Panc1 (cell line): ENCODE measurements at regions not wholly inside any gene's neighbourhood (a gene's known extent, or its start where the extent isn't known, plus 50 kb on each side); places are given as distances from the start of the nearest gene placed in this dataset.

Experiments
- ATAC-seq: fragments of 200-7000 bp; cut with Tn5 transposase; 2 replicates; pipeline ENCODE4 v1.9.1; 2020; ENCODE audit warnings: mild to moderate bottlenecking, moderate library complexity
- BruUV-seq: library from RNA; stranded (reverse); fragments of 400-500 nt; replicated peaks from 2 replicates; lab custom pipeline; 2021; lab: Mats Ljungman, UMichigan
- CTCF ChIA-PET: fragments of 300-600 bp; sonication (Branson Sonifier 250); formaldehyde crosslinking; loops from one replicate; lab custom pipeline; 2022; ENCODE audit warnings: antibody characterized with exemption; lab: Charles Lee
- POLR2A ChIA-PET: fragments of 300-600 bp; sonication (Branson Sonifier 250); formaldehyde crosslinking; loops from one replicate; lab custom pipeline; 2022; ENCODE audit warnings: antibody characterized with exemption; lab: Charles Lee
- DNase-seq: peaks from one replicate; pipeline ENCODE4 v3.0.0-alpha.2; 2010; ENCODE audit warnings: low read depth, low spot score
- H3K27ac ChIP-seq: 2 replicates; pipeline ENCODE4 v1.5.1; 2011; ENCODE audit warnings: mild to moderate bottlenecking, low read length, inconsistent platforms
- H3K27me3 ChIP-seq: fragments of 200-500 bp; sonication (Bioruptor generic); 2 replicates; pipeline ENCODE4 v1.6.0; 2014; ENCODE audit warnings: low read length, inconsistent platforms; ENCODE audit not compliant: control insufficient read depth, insufficient read depth
- H3K36me3 ChIP-seq: fragments of 200-500 bp; sonication (Bioruptor generic); 2 replicates; pipeline ENCODE4 v1.5.1; 2014; ENCODE audit warnings: inconsistent platforms, mild to moderate bottlenecking, low read length, moderate library complexity; ENCODE audit not compliant: control insufficient read depth, insufficient read depth
- H3K4me1 ChIP-seq: 2 replicates; pipeline ENCODE4 v1.5.1; 2011; ENCODE audit warnings: inconsistent platforms, mild to moderate bottlenecking, low read length, moderate library complexity; ENCODE audit not compliant: control insufficient read depth, insufficient read depth
- H3K4me3 ChIP-seq, 2 experiments: 2 replicates each; pipeline ENCODE4 v1.5.1; 2011 to 2012; ENCODE audit warnings: low read depth in 2 of 2, low read length in 2 of 2, mild to moderate bottlenecking in 2 of 2, inconsistent platforms in 1 of 2, moderate library complexity in 1 of 2
- H3K9me3 ChIP-seq: fragments of 200-500 bp; sonication (Bioruptor generic); 2 replicates; pipeline ENCODE4 v1.5.1; 2014; ENCODE audit warnings: low read depth, mild to moderate bottlenecking, inconsistent platforms, low read length, moderate library complexity; ENCODE audit not compliant: control insufficient read depth, insufficient read depth
- CTCF ChIP-seq: fragments of 450-650 bp; IDR thresholded peaks from 2 replicates; pipeline ENCODE4 v1.5.1; 2017; ENCODE audit warnings: mild to moderate bottlenecking
- POLR2AphosphoS5 ChIP-seq: IDR thresholded peaks from 2 replicates; pipeline ENCODE4 v1.6.1; 2012; ENCODE audit warnings: mild to moderate bottlenecking, low read depth, low read length, moderate library complexity
- REST ChIP-seq, 2 experiments: IDR thresholded peaks; 2 replicates each; pipeline ENCODE4 v1.6.1; 2011 to 2012; ENCODE audit warnings: low read depth in 2 of 2, control low read depth in 1 of 2, low read length in 1 of 2, mild to moderate bottlenecking in 1 of 2, moderate library complexity in 1 of 2; ENCODE audit not compliant: insufficient read depth in 1 of 2
- SIN3A ChIP-seq: IDR thresholded peaks from 2 replicates; pipeline ENCODE4 v1.6.1; 2012; ENCODE audit warnings: low read depth, mild to moderate bottlenecking, low read length, moderate library complexity, borderline replicate concordance; ENCODE audit not compliant: insufficient read depth
- TCF7L2 ChIP-seq: IDR thresholded peaks from 2 replicates; pipeline ENCODE4 v1.6.1; 2011; ENCODE audit warnings: mild to moderate bottlenecking, low read depth, low read length, inconsistent platforms
- in situ Hi-C: cut with HindIII; loops from 2 replicates; pipeline ENCODE4 v1.10.0; 2016; ENCODE audit warnings: low sequenced_read_pairs, low pct_unique_long_range_greater_than_20kb
- intact Hi-C: fragments of 100-400 bp; cut with micrococcal nuclease; formaldehyde crosslinking; loops from one replicate; pipeline ENCODE4 v1.10.0; 2022; ENCODE audit not compliant: unreplicated experiment

DNA sequence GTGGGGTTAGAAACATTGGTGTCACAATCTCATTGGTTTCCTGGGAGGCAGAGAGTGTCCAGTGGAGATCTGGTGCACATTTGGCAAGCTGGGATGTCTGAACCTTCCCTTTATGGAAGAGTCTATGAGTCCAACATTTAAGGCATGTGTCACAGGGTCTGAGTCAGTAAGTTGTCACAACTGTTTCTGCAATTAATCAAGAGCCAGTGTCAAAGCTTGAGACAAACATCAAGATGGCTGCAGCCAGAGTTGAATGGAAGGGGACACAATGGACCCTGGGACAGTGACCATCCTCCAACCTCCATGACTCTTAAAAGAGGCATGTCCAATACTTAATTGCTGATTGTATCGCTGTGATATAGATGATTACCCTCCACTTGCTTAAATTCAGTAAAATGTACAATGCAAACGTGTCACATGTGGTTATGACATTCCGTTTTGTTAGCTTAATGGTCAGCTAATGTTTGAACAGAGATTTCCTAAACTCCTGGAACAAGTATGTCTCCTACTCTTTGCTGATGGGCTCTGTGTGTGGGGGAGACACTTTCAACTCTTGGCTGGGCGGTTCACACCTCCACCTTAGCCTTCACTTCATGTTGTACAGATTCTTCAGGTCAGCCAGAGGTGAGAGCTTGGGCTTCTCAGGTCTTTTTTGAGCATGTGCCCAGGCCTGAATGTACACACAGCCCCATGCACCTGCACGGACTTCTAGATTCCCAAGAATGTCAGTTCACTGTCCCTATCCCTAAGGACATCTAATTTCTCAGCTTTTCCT is 79.9 kb upstream of the PRR23E start:
- ChIA-PET CTCF (no interaction called here), POLR2A (no interaction called here)
- in situ Hi-C loops (no loop called here), intact Hi-C loops (no loop called here)
- H3K27me3 ChIP-seq = no peaks in the 10 kb centered on the region; the same call in 1 of the 2 replicates
- no peak overlapping the region for H3K27ac ChIP-seq
- H3K4me1 ChIP-seq = no peaks in the 10 kb centered on the region
- no peak for DNase-seq
- ATAC-seq = no peak
- H3K36me3 ChIP-seq = no peaks in the 10 kb centered on the region
- H3K9me3 ChIP-seq = peaks cover 16% of the 10 kb centered on the region; the same call in 1 of the 2 replicates
- TF ChIP-seq SIN3A (no peak), TCF7L2 (no peak)
- no peak overlapping the region for H3K4me3 ChIP-seq
- BruUV-seq = no TSS peak

DNA sequence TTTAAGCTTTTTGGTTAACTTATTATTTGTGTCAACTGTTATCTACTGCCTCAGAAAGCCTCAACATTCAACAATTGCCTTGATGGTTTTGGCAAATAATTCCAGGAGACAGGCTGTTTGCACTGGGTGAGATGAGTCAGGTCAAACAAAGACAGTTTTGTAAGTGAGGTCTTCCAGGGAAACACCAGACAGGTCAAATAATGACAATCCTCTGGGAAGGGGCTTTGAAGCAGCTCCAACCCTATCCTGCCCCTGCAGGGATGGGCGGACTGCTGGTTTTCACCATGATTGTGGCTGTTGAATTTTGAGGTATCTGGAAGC is 79.4 kb upstream of the PRR23E start:
- ChIA-PET CTCF (no interaction called here), POLR2A (no interaction called here)
- Histone ChIP-seq H3K4me3 (no peak overlapping the region), H3K27ac (no peak overlapping the region), H3K4me1 (no peaks in the 10 kb centered on the region), H3K36me3 (no peaks in the 10 kb centered on the region), H3K27me3 (peaks cover under 1% of the 10 kb centered on the region; the same call in 1 of the 2 replicates), H3K9me3 (peaks cover 16% of the 10 kb centered on the region; the same call in 1 of the 2 replicates)
- intact Hi-C loops = no loop called here
- DNase-seq (no peak), ATAC-seq (no peak)
- in situ Hi-C loops = no loop called here
- BruUV-seq = no TSS peak
- no peak for TF ChIP-seq SIN3A
- TF ChIP-seq REST (IDR thresholded peaks at IDR 0.05; ENCODE audit: insufficient read depth in 1 of 2, low read depth in 2 of 2, low read length in 1 of 2) = no peak
- no peak for TF ChIP-seq TCF7L2
- TF ChIP-seq POLR2AphosphoS5 = no peak
- TF ChIP-seq CTCF = no peak

GRCh38 chr3:127114337-127115070 is 78.4 kb upstream of the PRR23E start:
- intact Hi-C loops (no loop called here), in situ Hi-C loops (no loop called here)
- Histone ChIP-seq H3K4me3 (no peak overlapping the region), H3K36me3 (no peaks in the 10 kb centered on the region), H3K9me3 (peaks cover 16% of the 10 kb centered on the region; the same call in 1 of the 2 replicates), H3K27me3 (peaks cover 4% of the 10 kb centered on the region), H3K27ac (no peak overlapping the region), H3K4me1 (no peaks in the 10 kb centered on the region)
- ATAC-seq (no peak), DNase-seq (no peak)
- ChIA-PET CTCF (no interaction called here), POLR2A (no interaction called here)
- TF ChIP-seq CTCF (no peak), POLR2AphosphoS5 (no peak), SIN3A (no peak), REST (IDR thresholded peaks at IDR 0.05; ENCODE audit: insufficient read depth in 1 of 2, low read depth in 2 of 2, low read length in 1 of 2) (no peak), TCF7L2 (no peak)
- BruUV-seq = no TSS peak
